Left renal cortex interstitium (tissue), 4 donors: ENCODE measurements at regions not wholly inside any gene's neighbourhood (a gene's known extent, or its start where the extent isn't known, plus 50 kb on each side); places are given as distances from the start of the nearest gene placed in this dataset.
"Not testable (repeated sequence)": the region's sequence is repeated elsewhere in the genome, so short reads cannot be mapped to it uniquely, and the experiment has no call there.

Experiments
- DNase-seq, 4 donors: peaks; one replicate each; pipeline ENCODE4 v3.0.0-alpha.2; 2013; ENCODE audit warnings: low read depth in 4 of 4, low spot score in 2 of 4, missing footprints in 1 of 4

DNA sequence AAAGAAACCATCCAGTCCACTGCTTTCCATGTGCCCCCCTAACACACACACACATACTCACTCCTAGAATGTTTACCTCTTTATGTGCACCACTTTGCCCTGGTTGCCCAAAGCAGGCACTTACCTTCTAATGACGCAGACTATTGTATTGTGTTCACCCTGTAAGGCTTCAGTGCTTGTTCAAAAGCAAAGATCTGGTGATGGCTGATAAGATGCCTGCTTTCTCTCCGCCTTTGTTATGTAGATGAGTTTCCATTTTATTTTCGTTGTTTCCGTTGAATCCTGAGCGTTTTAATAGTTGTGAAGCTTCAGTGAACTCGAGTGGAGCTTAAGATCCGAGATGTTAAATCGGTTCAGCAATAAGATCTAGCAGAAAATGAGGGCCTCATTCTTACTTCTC is 452.7 kb downstream of the TMEM114 start:
- DNase-seq: no peak

DNA sequence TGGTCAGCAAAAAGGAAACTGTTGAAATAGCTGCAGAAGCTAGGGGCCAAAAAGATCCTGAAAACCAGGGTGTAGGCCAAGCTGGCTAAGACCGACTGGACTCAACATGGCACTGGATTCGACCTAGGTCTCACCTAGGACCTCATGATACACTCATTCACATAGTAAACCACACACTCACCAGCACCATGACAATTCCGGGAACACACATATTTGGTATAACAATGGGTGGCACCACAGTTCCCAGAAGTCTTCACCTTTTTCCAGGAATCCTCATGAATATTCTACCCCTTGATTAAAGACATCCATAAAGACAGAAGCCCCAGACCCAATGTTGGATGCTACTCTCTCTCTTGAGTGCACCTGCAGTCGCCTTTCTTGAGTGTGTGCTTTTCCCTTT is 460.1 kb downstream of the TMEM114 start:
- no peak for DNase-seq

DNA sequence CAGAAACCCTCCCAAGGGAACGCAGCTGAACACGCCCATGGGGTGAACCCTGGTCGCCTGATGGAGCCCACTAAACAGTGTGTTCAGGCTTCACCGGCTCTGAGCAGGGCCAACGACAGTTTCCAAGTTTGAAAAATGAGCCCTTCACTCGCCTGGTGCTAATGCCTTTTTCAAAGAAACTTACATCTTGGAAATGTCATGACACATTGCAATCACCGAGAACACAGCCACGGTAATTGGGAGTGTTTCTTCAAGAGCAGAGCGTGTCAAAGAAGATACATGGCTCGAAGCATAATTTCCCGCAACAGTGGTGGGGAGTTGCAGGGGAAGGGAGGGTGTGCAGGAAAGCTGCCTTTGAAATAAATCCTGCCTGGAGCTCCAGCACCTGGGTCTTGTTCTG is 463.2 kb downstream of the TMEM114 start:
- peak in 3 of 4 donors; percentile 3 to 11 (median 8) for DNase-seq

- DNase-seq: no peak
Observed at GRCh38 chr16:8126313-8126712, 464.0 kb downstream of the TMEM114 start.

GRCh38 chr16:8120001-8120400 is 470.3 kb downstream of the TMEM114 start:
- no peak for DNase-seq

GRCh38 chr16:8115814-8116213 is 474.5 kb downstream of the TMEM114 start:
- DNase-seq: no peak

GRCh38 chr16:8114941-8115340 is 475.4 kb downstream of the TMEM114 start:
- not testable (repeated sequence) for DNase-seq

DNA sequence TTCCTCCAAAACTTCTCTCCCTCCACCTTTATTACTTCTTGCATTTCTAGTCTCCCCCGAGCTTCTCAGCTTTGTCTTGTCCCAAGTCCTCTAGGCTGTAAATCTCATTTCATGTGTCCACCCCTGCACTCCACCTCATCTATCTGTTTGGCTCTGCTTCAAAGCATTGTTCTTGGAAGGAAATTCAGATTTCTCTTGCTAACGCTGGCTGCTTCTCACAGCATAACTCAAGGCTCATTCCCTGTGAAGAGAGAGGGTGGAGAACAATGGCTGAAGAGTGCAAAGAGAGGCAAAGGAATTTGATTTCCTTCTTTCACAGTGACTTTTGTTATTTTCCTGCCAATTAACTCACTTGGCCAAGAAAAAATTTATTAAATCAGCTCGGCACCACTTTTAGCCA is 476.5 kb downstream of the TMEM114 start:
- no peak for DNase-seq

GRCh38 chr16:8110572-8111514 is 479.5 kb downstream of the TMEM114 start:
- DNase-seq: no peak

- DNase-seq: no peak
Observed at GRCh38 chr16:8109510-8110369, 480.6 kb downstream of the TMEM114 start.

DNA sequence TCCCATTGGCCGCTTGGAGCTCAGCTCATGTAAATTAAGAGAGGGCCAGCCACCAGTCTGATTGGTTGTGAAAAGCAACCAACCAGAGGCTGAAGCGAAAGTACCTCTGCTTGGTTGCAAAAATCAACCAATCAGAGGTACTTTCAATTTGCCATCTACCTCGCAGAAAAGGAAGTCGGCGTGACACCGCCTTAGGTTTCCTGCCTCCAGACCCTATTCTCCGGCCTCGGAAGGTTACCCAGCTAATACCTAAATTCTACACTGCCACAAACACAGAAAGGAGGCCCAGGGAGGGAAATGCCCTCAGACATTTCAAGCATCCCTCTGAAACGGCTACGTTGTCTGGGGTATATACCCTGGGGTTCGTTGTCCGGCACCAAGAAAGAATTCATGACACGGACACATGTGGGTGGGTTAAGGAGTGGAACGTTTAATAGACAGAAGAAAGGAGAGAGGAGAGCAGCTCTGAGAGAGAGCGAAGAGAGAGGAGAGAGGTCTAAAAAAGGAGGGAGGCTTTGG is 481.3 kb downstream of the TMEM114 start:
- no peak for DNase-seq

- DNase-seq: no peak
Observed at GRCh38 chr16:8107296-8107695, 483.0 kb downstream of the TMEM114 start.

GRCh38 chr16:8103649-8104289 is 486.5 kb downstream of the TMEM114 start:
- no peak for DNase-seq

DNA sequence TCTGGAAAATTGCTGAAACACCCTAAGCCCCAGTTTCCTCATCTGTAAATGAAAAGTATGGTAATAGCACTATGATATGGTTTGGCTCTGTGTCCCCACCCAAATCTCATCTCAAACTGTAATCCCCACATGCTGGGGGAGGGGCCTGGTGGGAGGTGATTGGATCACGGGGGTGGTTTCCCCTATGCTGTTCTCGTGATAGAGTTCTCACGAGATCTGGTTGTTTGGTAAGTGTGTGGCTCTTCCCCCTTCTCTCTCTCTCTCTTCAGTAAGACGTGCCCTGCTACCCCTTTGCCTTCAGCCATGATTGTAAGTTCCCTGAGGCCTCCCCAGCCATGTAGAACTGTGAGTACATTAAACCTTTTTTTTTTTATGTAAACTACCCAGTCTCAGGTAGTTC is 490.7 kb downstream of the TMEM114 start:
- no peak for DNase-seq

DNA sequence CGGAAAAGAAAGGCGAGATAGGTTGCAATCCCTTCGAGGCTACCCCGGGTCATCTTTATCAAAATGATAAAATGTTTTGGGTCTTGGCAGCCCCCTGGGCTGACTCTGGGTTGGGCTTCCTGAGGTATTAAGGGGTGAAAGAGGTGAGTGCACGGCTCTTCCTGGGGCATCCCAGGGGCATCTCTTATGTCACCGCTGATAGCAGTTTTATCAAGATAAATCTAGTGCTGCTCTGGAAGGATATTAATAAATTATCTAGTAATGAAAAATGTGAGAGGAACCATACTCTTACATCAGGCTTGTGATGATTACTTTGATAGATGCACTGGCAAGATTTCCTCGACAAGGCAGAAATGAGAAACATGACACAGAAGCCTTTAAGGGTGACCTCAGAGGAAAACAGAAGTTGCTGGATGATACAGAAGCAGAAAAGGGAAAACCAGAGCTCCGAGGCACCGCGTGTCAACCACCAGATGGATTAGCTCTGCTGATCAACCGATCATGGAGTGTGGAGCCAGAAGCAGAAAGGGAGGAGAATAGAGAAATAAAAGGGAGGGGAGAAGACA is 491.3 kb downstream of the TMEM114 start:
- peak in 1 of 4 donors; percentile 0 for DNase-seq

DNA sequence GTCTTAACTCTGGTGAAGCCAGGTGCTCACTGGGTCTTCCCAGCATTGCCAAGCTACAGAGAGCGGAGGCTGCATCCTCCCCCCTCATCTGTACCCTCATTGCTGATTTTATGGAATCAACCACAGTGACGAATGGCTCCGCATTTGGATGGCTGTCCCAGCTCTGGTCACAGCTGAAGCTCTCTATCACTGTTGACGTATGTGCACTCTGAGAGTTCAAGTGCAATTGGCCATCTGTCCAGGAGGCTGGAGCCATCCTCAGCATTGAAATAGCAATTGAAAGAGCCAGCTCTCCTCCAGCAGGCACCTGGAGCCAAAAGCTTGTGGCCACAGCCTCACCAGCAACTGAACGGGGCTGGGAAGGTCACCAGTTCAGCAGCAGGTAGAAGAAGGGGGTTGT is 494.1 kb downstream of the TMEM114 start:
- DNase-seq: no peak

- no peak for DNase-seq
Observed at GRCh38 chr16:8094696-8095095, 495.6 kb downstream of the TMEM114 start.

DNA sequence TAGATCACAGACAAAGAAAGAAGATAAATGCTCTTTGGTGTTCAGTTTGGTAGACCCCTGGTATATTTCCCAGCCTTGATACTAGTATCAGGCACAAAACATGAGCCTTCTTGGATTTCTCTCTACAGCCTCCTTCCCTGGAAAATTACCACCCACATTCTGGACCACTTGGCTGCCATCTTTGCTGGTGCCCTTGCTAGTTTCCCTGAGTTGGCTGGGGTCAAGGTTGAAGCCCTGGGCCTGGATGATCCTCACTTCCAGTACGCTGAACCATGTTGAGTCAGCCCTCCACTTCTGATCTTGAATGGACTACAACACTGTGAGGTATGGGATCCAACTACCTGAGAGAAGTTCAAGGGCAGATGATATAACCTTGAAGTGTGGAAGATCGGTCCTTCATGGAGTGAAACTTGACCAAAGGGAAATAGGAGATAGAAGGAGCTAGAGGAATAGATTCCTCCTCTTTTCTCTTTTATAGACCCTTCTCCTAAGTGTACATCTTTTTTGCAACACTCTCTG is 501.4 kb downstream of the TMEM114 start:
- DNase-seq: no peak

- no peak for DNase-seq
Observed at GRCh38 chr16:8087597-8088289, 502.6 kb downstream of the TMEM114 start.

GRCh38 chr16:8087146-8087545 is 503.2 kb downstream of the TMEM114 start:
- DNase-seq: no peak
